CD4-positive, alpha-beta T cell (primary cell): ENCODE measurements at regions not wholly inside any gene's neighbourhood (a gene's known extent, or its start where the extent isn't known, plus 50 kb on each side); places are given as distances from the start of the nearest gene placed in this dataset.
A peak's percentile ranks its signal among the peaks of the same experiment; 100 is the strongest.

Experiments
- ATAC-seq: fragments of 200-7000 bp; cut with Tn5 transposase; one replicate; pipeline ENCODE4 v1.10.0; 2022; ENCODE audit warnings: mild to moderate bottlenecking; ENCODE audit not compliant: poor library complexity
- CTCF ChIA-PET: fragments of 350-600 bp; sonication (Branson Sonifier 250); formaldehyde crosslinking; loops from one replicate; lab custom pipeline; 2021; ENCODE audit warnings: antibody characterized with exemption, inconsistent platforms; lab: Charles Lee
- POLR2A ChIA-PET: fragments of 350-600 bp; sonication (Branson Sonifier 250); formaldehyde crosslinking; loops from one replicate; lab custom pipeline; 2021; ENCODE audit warnings: antibody characterized with exemption, inconsistent platforms; lab: Charles Lee
- DNase-seq, 14 experiments: peaks; one replicate each; pipeline ENCODE4 v3.0.0-alpha.2; 2013 to 2020; ENCODE audit warnings: mixed read lengths in 2 of 14
- H3K27ac ChIP-seq, 2 donors: one replicate each; pipeline versions ENCODE4 v1.5.1 to v1.7.0; 2013; ENCODE audit warnings: low read length in 2 of 2, low read depth in 1 of 2, mild to moderate bottlenecking in 1 of 2
- H3K27me3 ChIP-seq, 2 experiments: 1 replicate in 1 of 2; 2 replicates in 1 of 2; pipeline versions ENCODE4 v1.6.1 to v1.7.0; 2013; ENCODE audit warnings: low read length in 2 of 2, control low read depth in 1 of 2, mild to moderate bottlenecking in 1 of 2, moderate library complexity in 1 of 2; ENCODE audit not compliant: insufficient read depth in 2 of 2, control insufficient read depth in 1 of 2
- H3K36me3 ChIP-seq: one replicate; pipeline ENCODE4 v1.6.1; 2013; ENCODE audit warnings: low read length, control low read depth; ENCODE audit not compliant: insufficient read depth
- H3K4me1 ChIP-seq: one replicate; pipeline ENCODE4 v1.6.1; 2013; ENCODE audit warnings: low read length, control low read depth; ENCODE audit not compliant: insufficient read depth
- H3K4me3 ChIP-seq: one replicate; pipeline ENCODE4 v1.5.1; 2013; ENCODE audit warnings: mild to moderate bottlenecking, low read length, moderate library complexity
- H3K9me3 ChIP-seq, 2 experiments: 1 replicate in 1 of 2; 2 replicates in 1 of 2; pipeline versions ENCODE4 v1.6.1 to v1.7.0; 2013; ENCODE audit warnings: low read length in 2 of 2, mild to moderate bottlenecking in 2 of 2, control low read depth in 1 of 2, moderate library complexity in 1 of 2; ENCODE audit not compliant: control insufficient read depth in 1 of 2, insufficient read depth in 1 of 2
- H3K27ac Mint-ChIP-seq: one replicate; pipeline ENCODE4 v1.8.0; 2020; ENCODE audit warnings: mixed read lengths
- H3K27me3 Mint-ChIP-seq: one replicate; pipeline ENCODE4 v1.8.0; 2021; ENCODE audit warnings: mixed read lengths
- H3K36me3 Mint-ChIP-seq: one replicate; pipeline ENCODE4 v1.8.0; 2021; ENCODE audit warnings: low read depth, mixed read lengths
- H3K4me1 Mint-ChIP-seq: one replicate; pipeline ENCODE4 v1.8.0; 2021; ENCODE audit warnings: low read depth, mixed read lengths
- H3K4me3 Mint-ChIP-seq: one replicate; pipeline ENCODE4 v1.8.0; 2020; ENCODE audit warnings: mild to moderate bottlenecking, mixed read lengths
- H3K9me3 Mint-ChIP-seq: one replicate; pipeline ENCODE4 v1.8.0; 2020; ENCODE audit warnings: mixed read lengths
- intact Hi-C, 2 experiments: fragments of 100-400 bp; cut with DNase I in 1 of 2; cut with micrococcal nuclease in 1 of 2; formaldehyde crosslinking; loops; one replicate each; pipeline versions ENCODE4 v1.15.1 to v1.9.0; 2023 to 2025; cut with DNase I, micrococcal nuclease
- TF ChIP-seq, protein P1 (sequence below): fragments of 200-600 bp; IDR thresholded peaks from one replicate; pipeline ENCODE4 v1.8.0; 2022; ENCODE audit warnings: antibody characterized with exemption, mild to moderate bottlenecking

DNA sequence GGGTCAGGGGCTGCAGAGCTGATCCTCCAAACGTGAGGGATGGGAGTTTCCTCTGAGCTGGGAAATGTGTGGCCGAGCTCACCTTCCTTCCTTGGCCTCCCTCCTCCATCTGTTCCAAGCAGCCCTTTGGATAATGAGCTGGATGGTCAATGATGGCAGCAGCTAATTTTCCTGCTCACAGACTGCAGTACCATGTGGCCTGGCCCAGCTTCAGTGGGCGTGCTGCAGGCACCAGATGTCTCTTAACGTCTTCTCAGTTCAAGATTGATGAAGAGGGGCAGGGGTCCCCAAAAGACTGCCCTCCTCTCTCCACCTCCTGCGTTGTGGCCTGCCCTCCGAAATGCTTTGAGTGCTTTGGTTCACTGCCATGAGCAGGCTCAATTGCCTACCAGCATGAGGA is 86.0 kb downstream of the UBIAD1 start:
- Mint-ChIP-seq H3K4me3 (no peak overlapping the region), H3K4me1 (no peaks in the 10 kb centered on the region), H3K27ac (no peak overlapping the region), H3K36me3 (no peaks in the 10 kb centered on the region), H3K9me3 (no peaks in the 10 kb centered on the region), H3K27me3 (peaks cover 13% of the 10 kb centered on the region)
- TF ChIP-seq, protein P1, sequence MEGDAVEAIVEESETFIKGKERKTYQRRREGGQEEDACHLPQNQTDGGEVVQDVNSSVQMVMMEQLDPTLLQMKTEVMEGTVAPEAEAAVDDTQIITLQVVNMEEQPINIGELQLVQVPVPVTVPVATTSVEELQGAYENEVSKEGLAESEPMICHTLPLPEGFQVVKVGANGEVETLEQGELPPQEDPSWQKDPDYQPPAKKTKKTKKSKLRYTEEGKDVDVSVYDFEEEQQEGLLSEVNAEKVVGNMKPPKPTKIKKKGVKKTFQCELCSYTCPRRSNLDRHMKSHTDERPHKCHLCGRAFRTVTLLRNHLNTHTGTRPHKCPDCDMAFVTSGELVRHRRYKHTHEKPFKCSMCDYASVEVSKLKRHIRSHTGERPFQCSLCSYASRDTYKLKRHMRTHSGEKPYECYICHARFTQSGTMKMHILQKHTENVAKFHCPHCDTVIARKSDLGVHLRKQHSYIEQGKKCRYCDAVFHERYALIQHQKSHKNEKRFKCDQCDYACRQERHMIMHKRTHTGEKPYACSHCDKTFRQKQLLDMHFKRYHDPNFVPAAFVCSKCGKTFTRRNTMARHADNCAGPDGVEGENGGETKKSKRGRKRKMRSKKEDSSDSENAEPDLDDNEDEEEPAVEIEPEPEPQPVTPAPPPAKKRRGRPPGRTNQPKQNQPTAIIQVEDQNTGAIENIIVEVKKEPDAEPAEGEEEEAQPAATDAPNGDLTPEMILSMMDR = no peak
- no peak for ATAC-seq
- POLR2A ChIA-PET = no interaction called here
- CTCF ChIA-PET = no interaction called here
- Histone ChIP-seq H3K27ac (no peak overlapping the region), H3K9me3 (peaks cover 0 to 5% of the 10 kb centered on the region in 2 experiments), H3K4me1 (peaks cover 8% of the 10 kb centered on the region), H3K27me3 (peaks cover 2 to 7% of the 10 kb centered on the region in 2 experiments), H3K36me3 (no peaks in the 10 kb centered on the region), H3K4me3 (no peak overlapping the region)
- DNase-seq = no peak
- intact Hi-C loops = no loop called here

DNA sequence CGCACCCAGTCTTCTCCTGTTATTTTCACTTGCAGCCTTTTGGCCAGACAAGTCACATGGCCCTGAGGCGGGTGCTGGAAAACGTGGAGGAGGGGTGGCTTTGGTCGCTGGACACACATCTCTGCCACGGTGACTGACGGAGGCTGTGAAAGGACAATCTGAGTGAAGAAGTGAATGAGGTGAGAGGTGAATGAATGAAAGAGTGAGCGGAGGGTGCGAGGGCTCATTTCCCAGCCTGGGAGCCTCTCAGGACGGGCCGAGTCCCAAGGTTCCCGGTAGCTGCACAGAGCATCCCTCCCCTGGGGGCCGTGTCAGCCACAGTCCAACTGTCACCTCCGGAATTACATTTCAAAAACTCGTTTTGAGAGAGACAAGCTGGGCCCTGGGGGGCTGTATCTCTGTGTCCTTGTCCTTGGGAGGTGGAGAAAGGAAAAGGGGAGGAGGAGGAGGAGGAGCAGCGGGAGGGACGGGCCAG is 89.6 kb downstream of the UBIAD1 start:
- no peaks in the 10 kb centered on the region for H3K36me3 ChIP-seq
- CTCF ChIA-PET = no interaction called here
- H3K9me3 ChIP-seq = no peaks in the 10 kb centered on the region
- Mint-ChIP-seq H3K27ac (no peak overlapping the region), H3K4me3 (no peak overlapping the region), H3K27me3 (peaks cover 5% of the 10 kb centered on the region), H3K36me3 (no peaks in the 10 kb centered on the region), H3K4me1 (no peaks in the 10 kb centered on the region), H3K9me3 (no peaks in the 10 kb centered on the region)
- H3K4me1 ChIP-seq = peaks cover 3% of the 10 kb centered on the region
- intact Hi-C loops = loop anchor here in 1 of 2 experiments (5.0 kb wide), 1 partner anchor 120 kb away; no protein-coding TSS in a partner anchor
- ATAC-seq (no peak), DNase-seq (no peak)
- peaks cover 0 to 5% of the 10 kb centered on the region in 2 experiments for H3K27me3 ChIP-seq
- TF ChIP-seq, protein P1 = no peak
- H3K27ac ChIP-seq = no peak overlapping the region
- POLR2A ChIA-PET = no interaction called here
- no peak overlapping the region for H3K4me3 ChIP-seq

DNA sequence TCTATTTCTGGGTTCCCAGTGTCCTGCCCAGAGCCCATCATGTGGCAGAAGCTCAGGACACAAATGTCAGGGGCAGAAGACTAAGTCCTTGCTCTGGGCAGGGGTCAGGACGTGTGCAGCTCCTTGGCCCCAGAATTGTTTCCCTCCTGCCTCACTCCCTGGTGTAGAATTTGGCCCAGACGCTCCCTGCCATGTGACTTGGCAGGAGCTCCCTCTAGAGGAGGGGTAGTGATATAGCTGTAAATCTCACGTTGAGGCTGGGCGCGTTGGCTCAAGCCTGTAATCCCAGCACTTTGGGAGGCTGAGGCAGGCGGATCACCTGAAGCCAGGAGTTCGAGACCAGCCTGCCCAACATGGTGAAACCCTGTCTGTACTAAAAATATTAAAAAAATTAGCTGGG is 91.2 kb downstream of the UBIAD1 start:
- Histone ChIP-seq H3K27ac (no peak overlapping the region), H3K4me3 (no peak overlapping the region), H3K27me3 (no peaks in the 10 kb centered on the region), H3K4me1 (peaks cover 3% of the 10 kb centered on the region), H3K9me3 (no peaks in the 10 kb centered on the region), H3K36me3 (no peaks in the 10 kb centered on the region)
- CTCF ChIA-PET = no interaction called here
- DNase-seq (peak in 2 of 14 experiments; percentile 16 to 34), ATAC-seq (no peak)
- Mint-ChIP-seq H3K4me3 (no peak overlapping the region), H3K36me3 (no peaks in the 10 kb centered on the region), H3K27ac (no peak overlapping the region), H3K4me1 (no peaks in the 10 kb centered on the region), H3K9me3 (no peaks in the 10 kb centered on the region), H3K27me3 (no peaks in the 10 kb centered on the region)
- TF ChIP-seq, protein P1 = peak; percentile 21
- intact Hi-C loops = loop anchor here in 1 of 2 experiments (5.0 kb wide), 1 partner anchor 122 kb away; no protein-coding TSS in a partner anchor
- POLR2A ChIA-PET = no interaction called here
